Endothelial cell of umbilical vein (primary cell): ENCODE measurements at regions not wholly inside any gene's neighbourhood (a gene's known extent, or its start where the extent isn't known, plus 50 kb on each side); places are given as distances from the start of the nearest gene placed in this dataset.

ENCODE experiments used
- BruUV-seq: library from RNA; stranded (reverse); fragments of 400-500 nt; replicated peaks from 2 replicates; lab custom pipeline; 2021; lab: Mats Ljungman, UMichigan
- CTCF ChIA-PET: fragments of 300-600, 350-600 bp; sonication (Branson Sonifier 250); formaldehyde crosslinking; loops from one replicate; lab custom pipeline; 2021; ENCODE audit warnings: antibody characterized with exemption, inconsistent platforms; lab: Charles Lee
- POLR2A ChIA-PET: fragments of 300-600, 350-600 bp; sonication (Branson Sonifier 250); formaldehyde crosslinking; loops from one replicate; lab custom pipeline; 2021; ENCODE audit warnings: antibody characterized with exemption, inconsistent platforms; lab: Charles Lee
- DNase-seq: peaks from one replicate; pipeline ENCODE4 v3.0.0-alpha.2; 2011; ENCODE audit warnings: low read depth, low spot score
- FAIRE-seq: peaks from 2 replicates; lab custom pipeline; 2011; peaks lifted over from hg19 to GRCh38; lab: Jason Lieb, UNC
- H2AFZ ChIP-seq: 2 replicates; pipeline ENCODE4 v1.6.0; 2012; ENCODE audit warnings: low read depth, low read length, control low read depth, inconsistent platforms
- H3K27ac ChIP-seq: 2 replicates; pipeline ENCODE4 v1.5.1; 2011; ENCODE audit warnings: low read depth, mild to moderate bottlenecking, control low read depth, low read length, moderate library complexity; ENCODE audit not compliant: insufficient read depth
- H3K27me3 ChIP-seq, 2 experiments: 2 replicates each; pipeline versions ENCODE4 v1.6.0 to v1.6.1; 2011; ENCODE audit warnings: low read length in 2 of 2, mixed read lengths in 1 of 2; ENCODE audit not compliant: control insufficient read depth in 2 of 2, insufficient read depth in 2 of 2
- H3K36me3 ChIP-seq, 2 experiments: 2 replicates in 1 of 2; 3 replicates in 1 of 2; pipeline ENCODE4 v1.5.1; 2011; ENCODE audit warnings: low read length in 2 of 2, mild to moderate bottlenecking in 1 of 2, moderate library complexity in 1 of 2; ENCODE audit not compliant: control insufficient read depth in 2 of 2, insufficient read depth in 2 of 2; ENCODE audit errors: extremely low read depth in 1 of 2
- H3K4me1 ChIP-seq: 3 replicates; pipeline ENCODE4 v1.5.1; 2011; ENCODE audit warnings: mild to moderate bottlenecking, low read length; ENCODE audit not compliant: control insufficient read depth, insufficient read depth; ENCODE audit errors: extremely low read depth
- H3K4me2 ChIP-seq: 2 replicates; pipeline ENCODE4 v1.6.1; 2011; ENCODE audit warnings: low read length, control low read depth, mixed read lengths; ENCODE audit not compliant: insufficient read depth
- H3K4me3 ChIP-seq, 3 experiments: fragments of 200-600 bp in 1 of 3; sonication (generic), shearing (Covaris generic) in 1 of 3; replicated peaks in 1 of 3; 2 replicates each; pipeline ENCODE4 v1.5.1; 2011 to 2016; ENCODE audit warnings: control low read depth in 3 of 3, low read length in 3 of 3, mild to moderate bottlenecking in 2 of 3, inconsistent platforms in 1 of 3, low read depth in 1 of 3, moderate library complexity in 1 of 3; ENCODE audit not compliant: insufficient read depth in 1 of 3
- H3K79me2 ChIP-seq: 2 replicates; pipeline ENCODE4 v1.6.0; 2012; ENCODE audit warnings: low read length, inconsistent platforms; ENCODE audit not compliant: control insufficient read depth, insufficient read depth
- H3K9ac ChIP-seq: replicated peaks from 2 replicates; pipeline ENCODE3; 2011; ENCODE audit warnings: low read length, control low read depth; ENCODE audit not compliant: insufficient read depth; ENCODE audit errors: extremely low read depth
- H3K9me1 ChIP-seq: replicated peaks from 3 replicates; pipeline ENCODE4 v1.6.0; 2011; ENCODE audit warnings: mild to moderate bottlenecking, low read length; ENCODE audit not compliant: control insufficient read depth, insufficient read depth; ENCODE audit errors: extremely low read depth
- H3K9me3 ChIP-seq: replicated peaks from 2 replicates; pipeline ENCODE4 v1.5.1; 2012; ENCODE audit warnings: low read length, inconsistent platforms; ENCODE audit not compliant: control insufficient read depth, insufficient read depth
- H4K20me1 ChIP-seq: replicated peaks from 2 replicates; pipeline ENCODE3; 2011; ENCODE audit warnings: mild to moderate bottlenecking, low read length; ENCODE audit not compliant: control insufficient read depth, insufficient read depth; ENCODE audit errors: extremely low read depth
- CTCF ChIP-seq, 2 donors: IDR thresholded peaks; 1 replicate in 1 of 2; 2 replicates in 1 of 2; pipeline ENCODE4 v1.5.1; 2011; ENCODE audit warnings: low read length in 2 of 2, mild to moderate bottlenecking in 2 of 2, moderate library complexity in 2 of 2, control low read depth in 1 of 2, inconsistent platforms in 1 of 2, low read depth in 1 of 2; ENCODE audit not compliant: insufficient read depth in 1 of 2; ENCODE audit errors: extremely low read depth in 1 of 2
- EZH2 ChIP-seq: IDR thresholded peaks from 2 replicates; pipeline ENCODE4 v1.6.1; 2012; ENCODE audit warnings: borderline replicate concordance, low read depth, mild to moderate bottlenecking, moderate library complexity, low read length, inconsistent platforms; ENCODE audit not compliant: severe bottlenecking
- FOS ChIP-seq: IDR thresholded peaks from 2 replicates; pipeline ENCODE4 v1.6.1; 2011; ENCODE audit warnings: mild to moderate bottlenecking, low read length, moderate library complexity, borderline replicate concordance; ENCODE audit not compliant: insufficient read depth
- GATA2 ChIP-seq: IDR thresholded peaks from 2 replicates; pipeline ENCODE4 v1.7.0; 2011; ENCODE audit warnings: low read depth, mild to moderate bottlenecking, moderate library complexity, mixed read lengths, low read length; ENCODE audit not compliant: insufficient read length, insufficient read depth
- JUN ChIP-seq: IDR thresholded peaks from 2 replicates; pipeline ENCODE4 v1.6.1; 2011; ENCODE audit warnings: borderline replicate concordance, low read depth; ENCODE audit not compliant: insufficient read length, insufficient read depth
- MAX ChIP-seq: IDR thresholded peaks from 2 replicates; pipeline ENCODE4 v1.6.1; 2011; ENCODE audit not compliant: insufficient read depth, insufficient read length
- MYC ChIP-seq: IDR thresholded peaks from one replicate; pipeline ENCODE4 v1.6.1; 2011; ENCODE audit warnings: mild to moderate bottlenecking, low read depth, low read length
- POLR2A ChIP-seq: IDR thresholded peaks from 2 replicates; pipeline ENCODE4 v1.6.1; 2012; ENCODE audit warnings: low read depth, mild to moderate bottlenecking, control low read depth, low read length
- POLR2AphosphoS5 ChIP-seq: IDR thresholded peaks from 2 replicates; pipeline ENCODE4 v1.6.1; 2012; ENCODE audit warnings: low read depth, mild to moderate bottlenecking, control low read depth, low read length, moderate library complexity; ENCODE audit not compliant: insufficient read depth
- dilution Hi-C: fragments of 300-500 bp; cut with MboI; formaldehyde crosslinking; loops from one replicate; pipeline ENCODE4 v1.15.0; 2019; ENCODE audit warnings: low sequenced_read_pairs; ENCODE audit not compliant: extremely low pct_ligation_motif_present
- intact Hi-C: fragments of 100-400 bp; cut with micrococcal nuclease; formaldehyde crosslinking; loops from one replicate; pipeline ENCODE4 v1.10.0; 2022

GRCh38 chr13:83992566-83993358, 110.5 kb upstream of the SLITRK1 start:
- dilution Hi-C loops: no loop called here

GRCh38 chr13:83987394-83987793, 105.1 kb upstream of the SLITRK1 start:
- no TSS peak for BruUV-seq
- no peaks in the 10 kb centered on the region for H3K4me1 ChIP-seq
- no peak for FAIRE-seq
- intact Hi-C loops: no loop called here
- no peaks in the 10 kb centered on the region for H3K9me1 ChIP-seq
- ChIA-PET POLR2A (no interaction called here), CTCF (no interaction called here)
- H3K9me3 ChIP-seq: peaks cover 7% of the 10 kb centered on the region
- H3K9ac ChIP-seq: no peak overlapping the region
- no peak overlapping the region for H3K4me3 ChIP-seq
- no peaks in the 10 kb centered on the region for H3K79me2 ChIP-seq
- H3K27ac ChIP-seq: no peak overlapping the region
- dilution Hi-C loops: no loop called here
- no peak for DNase-seq
- H4K20me1 ChIP-seq: no peaks in the 10 kb centered on the region
- TF ChIP-seq MAX (no peak), MYC (no peak), JUN (no peak), FOS (no peak), POLR2AphosphoS5 (no peak), POLR2A (no peak), CTCF (IDR thresholded peaks at IDR 0.05; ENCODE audit: extremely low read depth in 1 of 2, insufficient read depth in 1 of 2, low read depth in 1 of 2, low read length in 2 of 2) (no peak), GATA2 (no peak), EZH2 (no peak)
- no peak overlapping the region for H3K4me2 ChIP-seq
- no peaks in the 10 kb centered on the region for H3K36me3 ChIP-seq
- H3K27me3 ChIP-seq: no peaks in the 10 kb centered on the region
- no peak overlapping the region for H2AFZ ChIP-seq

More at GRCh38 chr13:83992566-83993358, 110.5 kb upstream of the SLITRK1 start:
- Histone ChIP-seq H3K4me2 (no peak overlapping the region), H3K9me1 (no peaks in the 10 kb centered on the region), H3K79me2 (no peaks in the 10 kb centered on the region), H2AFZ (no peak overlapping the region), H3K9ac (no peak overlapping the region), H3K36me3 (no peaks in the 10 kb centered on the region), H3K4me1 (no peaks in the 10 kb centered on the region), H4K20me1 (no peaks in the 10 kb centered on the region), H3K27me3 (no peaks in the 10 kb centered on the region), H3K4me3 (no peak overlapping the region), H3K27ac (no peak overlapping the region), H3K9me3 (peaks cover 6% of the 10 kb centered on the region)
- no peak for DNase-seq
- intact Hi-C loops: no loop called here
- POLR2A ChIA-PET: no interaction called here
- FAIRE-seq: no peak
- no peak for TF ChIP-seq MYC
- no peak for TF ChIP-seq POLR2AphosphoS5
- no peak for TF ChIP-seq FOS
- CTCF ChIA-PET: no interaction called here
- BruUV-seq: no TSS peak
